ENCODE measurements at regions not wholly inside any gene's neighbourhood (a gene's known extent, or its start where the extent isn't known, plus 50 kb on each side); places are given as distances from the start of the nearest gene placed in this dataset.
A peak's percentile ranks its signal among the peaks of the same experiment; 100 is the strongest.

- H3K9ac ChIP-seq (ENCODE audit: low read length), result no peak overlapping the region
- H3K4me2 ChIP-seq (ENCODE audit: low read length, poor library complexity, severe bottlenecking), result no peak overlapping the region
- peak overlapping the region in 1 of 2 experiments; percentile 4 for H3K4ac ChIP-seq (ENCODE audit: low read depth in 1 of 2, low read length in 2 of 2)
- H3K79me1 ChIP-seq (replicated peaks; ENCODE audit: low read length, poor library complexity, severe bottlenecking), result no peaks in the 10 kb centered on the region
- no peaks in the 10 kb centered on the region for H3K4me1 ChIP-seq (ENCODE audit: control insufficient read depth, insufficient read depth, low read depth, low read length)
- no peak for DNase-seq
- H2BK12ac ChIP-seq (ENCODE audit: low read length in 2 of 2), result no peak overlapping the region
- H2BK15ac ChIP-seq (ENCODE audit: low read depth, poor library complexity, severe bottlenecking), result peak overlapping the region; percentile 13
- no peak overlapping the region for H3K4me3 ChIP-seq (ENCODE audit: insufficient read depth in 1 of 2, low read depth in 1 of 2, low read length in 2 of 2)
- H3K27ac ChIP-seq (ENCODE audit: low read length, poor library complexity, severe bottlenecking), result no peak overlapping the region
- 98% methylated on average over 6 of the region's 6 CpGs for WGBS
- H3K14ac ChIP-seq (ENCODE audit: low read length in 2 of 2), result no peak overlapping the region
- peaks cover 0 to 5% of the 10 kb centered on the region in 2 experiments for H3K36me3 ChIP-seq (ENCODE audit: control insufficient read depth in 1 of 2, insufficient read depth in 2 of 2, low read depth in 1 of 2, low read length in 2 of 2)
- no peak overlapping the region for H4K8ac ChIP-seq (ENCODE audit: low read length)
- no peak overlapping the region for H2BK120ac ChIP-seq (ENCODE audit: low read depth, low read length)
- no peak overlapping the region for H3K18ac ChIP-seq (ENCODE audit: low read depth in 1 of 2, low read length in 2 of 2)
- H3K9me3 ChIP-seq (ENCODE audit: control insufficient read depth, low read length), result no peaks in the 10 kb centered on the region
- H2BK5ac ChIP-seq (ENCODE audit: low read depth, low read length, poor library complexity, severe bottlenecking), result no peak overlapping the region
- H2AK5ac ChIP-seq (ENCODE audit: low read length, severe bottlenecking), result no peak overlapping the region
- no peak overlapping the region for H3K23ac ChIP-seq (ENCODE audit: low read length in 2 of 2)
- no peak overlapping the region for H4K91ac ChIP-seq (ENCODE audit: low read length)
- no peak overlapping the region for H2AFZ ChIP-seq (ENCODE audit: low read depth, low read length)
- no peaks in the 10 kb centered on the region for H3K27me3 ChIP-seq (ENCODE audit: control insufficient read depth in 1 of 2, insufficient read depth in 1 of 2, low read length in 2 of 2)
These were observed 666.9 kb downstream of the PLPP3 start for GRCh38 chr1:55912438-55912837.

GRCh38 chr1:55904541-55904940 is 674.8 kb downstream of the PLPP3 start:
- DNase-seq, result no peak
- no peak overlapping the region for H3K23ac ChIP-seq (ENCODE audit: low read length in 2 of 2)
- H3K9me3 ChIP-seq (ENCODE audit: control insufficient read depth, low read length), result no peaks in the 10 kb centered on the region
- no peak overlapping the region for H2AFZ ChIP-seq (ENCODE audit: low read depth, low read length)
- H2AK5ac ChIP-seq (ENCODE audit: low read length, severe bottlenecking), result no peak overlapping the region
- H3K9ac ChIP-seq (ENCODE audit: low read length), result no peak overlapping the region
- H2BK12ac ChIP-seq (ENCODE audit: low read length in 2 of 2), result no peak overlapping the region
- H2BK120ac ChIP-seq (ENCODE audit: low read depth, low read length), result no peak overlapping the region
- H3K4me2 ChIP-seq (ENCODE audit: low read length, poor library complexity, severe bottlenecking), result no peak overlapping the region
- no peak overlapping the region for H2BK15ac ChIP-seq (ENCODE audit: low read depth, poor library complexity, severe bottlenecking)
- no peaks in the 10 kb centered on the region for H3K4me1 ChIP-seq (ENCODE audit: control insufficient read depth, insufficient read depth, low read depth, low read length)
- H3K36me3 ChIP-seq (ENCODE audit: control insufficient read depth in 1 of 2, insufficient read depth in 2 of 2, low read depth in 1 of 2, low read length in 2 of 2), result no peaks in the 10 kb centered on the region
- no peak overlapping the region for H4K8ac ChIP-seq (ENCODE audit: low read length)
- H3K27me3 ChIP-seq (ENCODE audit: control insufficient read depth in 1 of 2, insufficient read depth in 1 of 2, low read length in 2 of 2), result no peaks in the 10 kb centered on the region
- no peak overlapping the region for H4K91ac ChIP-seq (ENCODE audit: low read length)
- H3K18ac ChIP-seq (ENCODE audit: low read depth in 1 of 2, low read length in 2 of 2), result no peak overlapping the region
- no peak overlapping the region for H3K4me3 ChIP-seq (ENCODE audit: insufficient read depth in 1 of 2, low read depth in 1 of 2, low read length in 2 of 2)
- no peak overlapping the region for H3K4ac ChIP-seq (ENCODE audit: low read depth in 1 of 2, low read length in 2 of 2)
- no peak overlapping the region for H2BK5ac ChIP-seq (ENCODE audit: low read depth, low read length, poor library complexity, severe bottlenecking)
- H3K27ac ChIP-seq (ENCODE audit: low read length, poor library complexity, severe bottlenecking), result no peak overlapping the region
- H3K14ac ChIP-seq (ENCODE audit: low read length in 2 of 2), result no peak overlapping the region
- H3K79me1 ChIP-seq (replicated peaks; ENCODE audit: low read length, poor library complexity, severe bottlenecking), result no peaks in the 10 kb centered on the region
- 92% methylated on average over 3 of the region's 3 CpGs for WGBS

- H3K23ac ChIP-seq (ENCODE audit: low read length in 2 of 2), result no peak overlapping the region
- DNase-seq, result peak; percentile 94
- H3K14ac ChIP-seq (ENCODE audit: low read length in 2 of 2), result no peak overlapping the region
- H2BK5ac ChIP-seq (ENCODE audit: low read depth, low read length, poor library complexity, severe bottlenecking), result no peak overlapping the region
- no peaks in the 10 kb centered on the region for H3K27me3 ChIP-seq (ENCODE audit: control insufficient read depth in 1 of 2, insufficient read depth in 1 of 2, low read length in 2 of 2)
- peak overlapping the region; percentile 80 for H3K9ac ChIP-seq (ENCODE audit: low read length)
- H3K36me3 ChIP-seq (ENCODE audit: control insufficient read depth in 1 of 2, insufficient read depth in 2 of 2, low read depth in 1 of 2, low read length in 2 of 2), result peaks cover 0 to 7% of the 10 kb centered on the region in 2 experiments
- H3K9me3 ChIP-seq (ENCODE audit: control insufficient read depth, low read length), result peaks cover 6% of the 10 kb centered on the region
- H3K4me3 ChIP-seq (ENCODE audit: insufficient read depth in 1 of 2, low read depth in 1 of 2, low read length in 2 of 2), result no peak overlapping the region
- no peak overlapping the region for H4K91ac ChIP-seq (ENCODE audit: low read length)
- H3K18ac ChIP-seq (ENCODE audit: low read depth in 1 of 2, low read length in 2 of 2), result no peak overlapping the region
- H3K79me1 ChIP-seq (replicated peaks; ENCODE audit: low read length, poor library complexity, severe bottlenecking), result no peaks in the 10 kb centered on the region
- H2BK15ac ChIP-seq (ENCODE audit: low read depth, poor library complexity, severe bottlenecking), result no peak overlapping the region
- H3K4me2 ChIP-seq (ENCODE audit: low read length, poor library complexity, severe bottlenecking), result no peak overlapping the region
- WGBS, result no CpG with 5 or more reads among the region's 1 CpG
- H3K4ac ChIP-seq (ENCODE audit: low read depth in 1 of 2, low read length in 2 of 2), result no peak overlapping the region
- H2AFZ ChIP-seq (ENCODE audit: low read depth, low read length), result no peak overlapping the region
- no peaks in the 10 kb centered on the region for H3K4me1 ChIP-seq (ENCODE audit: control insufficient read depth, insufficient read depth, low read depth, low read length)
- H2BK120ac ChIP-seq (ENCODE audit: low read depth, low read length), result no peak overlapping the region
- H2AK5ac ChIP-seq (ENCODE audit: low read length, severe bottlenecking), result no peak overlapping the region
- no peak overlapping the region for H2BK12ac ChIP-seq (ENCODE audit: low read length in 2 of 2)
- no peak overlapping the region for H4K8ac ChIP-seq (ENCODE audit: low read length)
- H3K27ac ChIP-seq (ENCODE audit: low read length, poor library complexity, severe bottlenecking), result no peak overlapping the region
These were observed 681.2 kb downstream of the PLPP3 start for GRCh38 chr1:55898181-55898580.

- H3K18ac ChIP-seq (ENCODE audit: low read depth in 1 of 2, low read length in 2 of 2), result no peak overlapping the region
- H3K4me1 ChIP-seq (ENCODE audit: control insufficient read depth, insufficient read depth, low read depth, low read length), result no peaks in the 10 kb centered on the region
- H3K27ac ChIP-seq (ENCODE audit: low read length, poor library complexity, severe bottlenecking), result no peak overlapping the region
- no peak overlapping the region for H3K4ac ChIP-seq (ENCODE audit: low read depth in 1 of 2, low read length in 2 of 2)
- no peak overlapping the region for H2AK5ac ChIP-seq (ENCODE audit: low read length, severe bottlenecking)
- H3K79me1 ChIP-seq (replicated peaks; ENCODE audit: low read length, poor library complexity, severe bottlenecking), result no peaks in the 10 kb centered on the region
- H2BK120ac ChIP-seq (ENCODE audit: low read depth, low read length), result no peak overlapping the region
- H2AFZ ChIP-seq (ENCODE audit: low read depth, low read length), result no peak overlapping the region
- H3K9ac ChIP-seq (ENCODE audit: low read length), result no peak overlapping the region
- H4K8ac ChIP-seq (ENCODE audit: low read length), result no peak overlapping the region
- H3K36me3 ChIP-seq (ENCODE audit: control insufficient read depth in 1 of 2, insufficient read depth in 2 of 2, low read depth in 1 of 2, low read length in 2 of 2), result peaks cover 0 to 7% of the 10 kb centered on the region in 2 experiments
- H3K14ac ChIP-seq (ENCODE audit: low read length in 2 of 2), result no peak overlapping the region
- no peak overlapping the region for H3K4me2 ChIP-seq (ENCODE audit: low read length, poor library complexity, severe bottlenecking)
- H2BK12ac ChIP-seq (ENCODE audit: low read length in 2 of 2), result no peak overlapping the region
- DNase-seq, result no peak
- H2BK15ac ChIP-seq (ENCODE audit: low read depth, poor library complexity, severe bottlenecking), result no peak overlapping the region
- H3K4me3 ChIP-seq (ENCODE audit: insufficient read depth in 1 of 2, low read depth in 1 of 2, low read length in 2 of 2), result no peak overlapping the region
- no peak overlapping the region for H3K23ac ChIP-seq (ENCODE audit: low read length in 2 of 2)
- H3K9me3 ChIP-seq (ENCODE audit: control insufficient read depth, low read length), result peaks cover 16% of the 10 kb centered on the region
- H4K91ac ChIP-seq (ENCODE audit: low read length), result no peak overlapping the region
- no CpG with 5 or more reads among the region's 5 CpGs for WGBS
- H2BK5ac ChIP-seq (ENCODE audit: low read depth, low read length, poor library complexity, severe bottlenecking), result no peak overlapping the region
- no peaks in the 10 kb centered on the region for H3K27me3 ChIP-seq (ENCODE audit: control insufficient read depth in 1 of 2, insufficient read depth in 1 of 2, low read length in 2 of 2)
These were observed 681.0 kb upstream of the USP24 start for GRCh38 chr1:55896210-55896609.
